CD4-positive, alpha-beta T cell (primary cell): ENCODE measurements at regions not wholly inside any gene's neighbourhood (a gene's known extent, or its start where the extent isn't known, plus 50 kb on each side); places are given as distances from the start of the nearest gene placed in this dataset.

Experiments
- ATAC-seq: fragments of 200-7000 bp; cut with Tn5 transposase; one replicate; pipeline ENCODE4 v1.10.0; 2022; ENCODE audit warnings: mild to moderate bottlenecking; ENCODE audit not compliant: poor library complexity
- CTCF ChIA-PET: fragments of 350-600 bp; sonication (Branson Sonifier 250); formaldehyde crosslinking; loops from one replicate; lab custom pipeline; 2021; ENCODE audit warnings: antibody characterized with exemption, inconsistent platforms; lab: Charles Lee
- POLR2A ChIA-PET: fragments of 350-600 bp; sonication (Branson Sonifier 250); formaldehyde crosslinking; loops from one replicate; lab custom pipeline; 2021; ENCODE audit warnings: antibody characterized with exemption, inconsistent platforms; lab: Charles Lee
- DNase-seq, 14 experiments: peaks; one replicate each; pipeline ENCODE4 v3.0.0-alpha.2; 2013 to 2020; ENCODE audit warnings: mixed read lengths in 2 of 14
- H3K27ac ChIP-seq, 2 donors: one replicate each; pipeline versions ENCODE4 v1.5.1 to v1.7.0; 2013; ENCODE audit warnings: low read length in 2 of 2, low read depth in 1 of 2, mild to moderate bottlenecking in 1 of 2
- H3K27me3 ChIP-seq, 2 experiments: 1 replicate in 1 of 2; 2 replicates in 1 of 2; pipeline versions ENCODE4 v1.6.1 to v1.7.0; 2013; ENCODE audit warnings: low read length in 2 of 2, control low read depth in 1 of 2, mild to moderate bottlenecking in 1 of 2, moderate library complexity in 1 of 2; ENCODE audit not compliant: insufficient read depth in 2 of 2, control insufficient read depth in 1 of 2
- H3K36me3 ChIP-seq: one replicate; pipeline ENCODE4 v1.6.1; 2013; ENCODE audit warnings: low read length, control low read depth; ENCODE audit not compliant: insufficient read depth
- H3K4me1 ChIP-seq: one replicate; pipeline ENCODE4 v1.6.1; 2013; ENCODE audit warnings: low read length, control low read depth; ENCODE audit not compliant: insufficient read depth
- H3K4me3 ChIP-seq: one replicate; pipeline ENCODE4 v1.5.1; 2013; ENCODE audit warnings: mild to moderate bottlenecking, low read length, moderate library complexity
- H3K9me3 ChIP-seq, 2 experiments: 1 replicate in 1 of 2; 2 replicates in 1 of 2; pipeline versions ENCODE4 v1.6.1 to v1.7.0; 2013; ENCODE audit warnings: low read length in 2 of 2, mild to moderate bottlenecking in 2 of 2, control low read depth in 1 of 2, moderate library complexity in 1 of 2; ENCODE audit not compliant: control insufficient read depth in 1 of 2, insufficient read depth in 1 of 2
- H3K27ac Mint-ChIP-seq: one replicate; pipeline ENCODE4 v1.8.0; 2020; ENCODE audit warnings: mixed read lengths
- H3K27me3 Mint-ChIP-seq: one replicate; pipeline ENCODE4 v1.8.0; 2021; ENCODE audit warnings: mixed read lengths
- H3K36me3 Mint-ChIP-seq: one replicate; pipeline ENCODE4 v1.8.0; 2021; ENCODE audit warnings: low read depth, mixed read lengths
- H3K4me1 Mint-ChIP-seq: one replicate; pipeline ENCODE4 v1.8.0; 2021; ENCODE audit warnings: low read depth, mixed read lengths
- H3K4me3 Mint-ChIP-seq: one replicate; pipeline ENCODE4 v1.8.0; 2020; ENCODE audit warnings: mild to moderate bottlenecking, mixed read lengths
- H3K9me3 Mint-ChIP-seq: one replicate; pipeline ENCODE4 v1.8.0; 2020; ENCODE audit warnings: mixed read lengths
- intact Hi-C, 2 experiments: fragments of 100-400 bp; cut with DNase I in 1 of 2; cut with micrococcal nuclease in 1 of 2; formaldehyde crosslinking; loops; one replicate each; pipeline versions ENCODE4 v1.15.1 to v1.9.0; 2023 to 2025; cut with DNase I, micrococcal nuclease
- TF ChIP-seq, protein P1 (sequence below): fragments of 200-600 bp; IDR thresholded peaks from one replicate; pipeline ENCODE4 v1.8.0; 2022; ENCODE audit warnings: antibody characterized with exemption, mild to moderate bottlenecking

DNA sequence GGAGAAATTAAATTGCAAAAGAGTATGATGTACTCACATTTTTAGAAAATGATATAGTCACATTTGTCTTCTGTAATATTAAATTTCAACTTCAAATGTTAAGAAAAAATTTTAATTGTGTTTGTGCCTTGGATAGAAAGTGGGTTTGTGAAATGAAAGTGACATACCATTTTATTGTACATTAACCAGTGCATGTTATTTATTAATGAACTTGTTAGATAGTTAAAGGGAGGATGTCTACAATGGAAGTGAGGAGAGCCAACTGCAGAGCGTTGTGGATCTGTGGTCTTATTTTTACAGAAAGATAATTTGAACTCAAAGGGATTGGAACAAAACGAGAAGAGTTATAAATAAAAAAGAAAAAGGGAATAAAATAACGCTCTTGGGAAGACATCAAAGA, 291.7 kb downstream of the ARL4A start:
- Histone ChIP-seq H3K4me3 (no peak overlapping the region), H3K4me1 (no peaks in the 10 kb centered on the region), H3K27me3 (no peaks in the 10 kb centered on the region), H3K9me3 (no peaks in the 10 kb centered on the region), H3K36me3 (no peaks in the 10 kb centered on the region), H3K27ac (no peak overlapping the region)
- no peak overlapping the region for H3K4me3 Mint-ChIP-seq
- ATAC-seq, result no peak
- peaks cover 9% of the 10 kb centered on the region for H3K27me3 Mint-ChIP-seq
- intact Hi-C loops, result no loop called here
- POLR2A ChIA-PET, result no interaction called here
- no peak overlapping the region for H3K27ac Mint-ChIP-seq
- no peaks in the 10 kb centered on the region for H3K36me3 Mint-ChIP-seq
- H3K4me1 Mint-ChIP-seq, result no peaks in the 10 kb centered on the region
- CTCF ChIA-PET, result no interaction called here
- TF ChIP-seq, protein P1, sequence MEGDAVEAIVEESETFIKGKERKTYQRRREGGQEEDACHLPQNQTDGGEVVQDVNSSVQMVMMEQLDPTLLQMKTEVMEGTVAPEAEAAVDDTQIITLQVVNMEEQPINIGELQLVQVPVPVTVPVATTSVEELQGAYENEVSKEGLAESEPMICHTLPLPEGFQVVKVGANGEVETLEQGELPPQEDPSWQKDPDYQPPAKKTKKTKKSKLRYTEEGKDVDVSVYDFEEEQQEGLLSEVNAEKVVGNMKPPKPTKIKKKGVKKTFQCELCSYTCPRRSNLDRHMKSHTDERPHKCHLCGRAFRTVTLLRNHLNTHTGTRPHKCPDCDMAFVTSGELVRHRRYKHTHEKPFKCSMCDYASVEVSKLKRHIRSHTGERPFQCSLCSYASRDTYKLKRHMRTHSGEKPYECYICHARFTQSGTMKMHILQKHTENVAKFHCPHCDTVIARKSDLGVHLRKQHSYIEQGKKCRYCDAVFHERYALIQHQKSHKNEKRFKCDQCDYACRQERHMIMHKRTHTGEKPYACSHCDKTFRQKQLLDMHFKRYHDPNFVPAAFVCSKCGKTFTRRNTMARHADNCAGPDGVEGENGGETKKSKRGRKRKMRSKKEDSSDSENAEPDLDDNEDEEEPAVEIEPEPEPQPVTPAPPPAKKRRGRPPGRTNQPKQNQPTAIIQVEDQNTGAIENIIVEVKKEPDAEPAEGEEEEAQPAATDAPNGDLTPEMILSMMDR, result no peak
- H3K9me3 Mint-ChIP-seq, result no peaks in the 10 kb centered on the region
- no peak for DNase-seq

GRCh38 chr7:12982178-12982577, 294.7 kb downstream of the ARL4A start:
- ChIA-PET CTCF (no interaction called here), POLR2A (no interaction called here)
- Histone ChIP-seq H3K36me3 (no peaks in the 10 kb centered on the region), H3K9me3 (no peaks in the 10 kb centered on the region), H3K4me3 (no peak overlapping the region), H3K4me1 (no peaks in the 10 kb centered on the region), H3K27ac (no peak overlapping the region), H3K27me3 (no peaks in the 10 kb centered on the region)
- no peaks in the 10 kb centered on the region for H3K9me3 Mint-ChIP-seq
- no peaks in the 10 kb centered on the region for H3K36me3 Mint-ChIP-seq
- H3K4me3 Mint-ChIP-seq, result no peak overlapping the region
- intact Hi-C loops, result no loop called here
- no peak for ATAC-seq
- no peak for DNase-seq
- TF ChIP-seq, protein P1, result no peak
- no peak overlapping the region for H3K27ac Mint-ChIP-seq
- H3K4me1 Mint-ChIP-seq, result no peaks in the 10 kb centered on the region
- H3K27me3 Mint-ChIP-seq, result peaks cover 15% of the 10 kb centered on the region

DNA sequence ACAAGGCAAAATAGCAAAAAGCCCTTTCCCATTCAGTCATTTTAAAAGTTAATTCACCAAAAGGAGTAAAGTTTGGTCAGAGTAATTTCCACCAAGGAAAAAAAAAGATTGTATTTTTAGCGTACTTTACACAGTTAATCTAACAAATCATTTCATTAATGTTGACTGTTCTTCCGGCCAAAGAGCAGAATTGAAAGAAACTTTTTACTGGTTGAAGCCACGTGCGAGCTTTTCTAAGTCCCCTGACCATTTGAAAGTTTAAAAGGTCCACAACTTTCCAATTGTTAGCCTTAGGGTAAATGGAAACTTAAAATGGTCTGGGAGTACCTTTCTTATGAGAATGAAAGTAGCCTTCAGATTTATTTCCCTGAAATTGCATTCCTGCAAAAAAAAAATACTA, 296.7 kb downstream of the ARL4A start:
- Histone ChIP-seq H3K4me1 (no peaks in the 10 kb centered on the region), H3K36me3 (no peaks in the 10 kb centered on the region), H3K27me3 (no peaks in the 10 kb centered on the region), H3K27ac (no peak overlapping the region), H3K9me3 (no peaks in the 10 kb centered on the region), H3K4me3 (no peak overlapping the region)
- CTCF ChIA-PET, result no interaction called here
- H3K4me1 Mint-ChIP-seq, result no peaks in the 10 kb centered on the region
- ATAC-seq (no peak), DNase-seq (no peak)
- intact Hi-C loops, result no loop called here
- H3K36me3 Mint-ChIP-seq, result no peaks in the 10 kb centered on the region
- no peak overlapping the region for H3K4me3 Mint-ChIP-seq
- POLR2A ChIA-PET, result no interaction called here
- no peaks in the 10 kb centered on the region for H3K9me3 Mint-ChIP-seq
- peaks cover 25% of the 10 kb centered on the region for H3K27me3 Mint-ChIP-seq
- H3K27ac Mint-ChIP-seq, result no peak overlapping the region
- TF ChIP-seq, protein P1, result no peak
